OCI-LY1 (cell line): ENCODE measurements at regions not wholly inside any gene's neighbourhood (a gene's known extent, or its start where the extent isn't known, plus 50 kb on each side); places are given as distances from the start of the nearest gene placed in this dataset.

Experiments
- EZH2 ChIP-seq: fragments of 200-600 bp; sonication (generic), shearing (Covaris generic); IDR thresholded peaks from 2 replicates; pipeline ENCODE4 v1.8.0; 2017; ENCODE audit warnings: borderline replicate concordance, mixed run types, mild to moderate bottlenecking, antibody characterized with exemption, low read length, moderate library complexity, mixed read lengths
- TF ChIP-seq, protein P1 (sequence below): fragments of 200-600 bp; sonication (generic), shearing (Covaris generic); IDR thresholded peaks from 2 replicates; pipeline ENCODE4 v1.5.1; 2017; ENCODE audit warnings: mild to moderate bottlenecking, antibody characterized with exemption, low read length, moderate library complexity, mixed read lengths

DNA sequence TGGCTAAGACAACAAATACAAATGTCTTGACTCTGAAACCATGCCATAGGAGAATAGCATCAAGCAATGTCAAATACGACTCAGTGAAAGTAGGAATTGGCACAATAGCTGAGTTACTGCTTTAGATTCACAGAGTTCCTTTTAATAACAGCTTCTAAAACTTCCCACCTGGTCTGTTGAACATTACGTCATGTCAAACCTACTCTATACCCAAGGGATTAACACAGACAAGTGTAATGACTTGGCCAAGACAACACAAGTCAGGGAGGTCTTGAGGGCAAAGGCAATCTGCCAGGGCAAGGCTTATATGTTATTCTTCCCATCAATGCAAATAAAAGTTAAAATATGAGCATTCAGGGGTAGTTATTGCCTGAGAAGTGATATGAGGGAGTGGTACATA is 265.1 kb upstream of the PRDM1 start:
- TF ChIP-seq, protein P1, sequence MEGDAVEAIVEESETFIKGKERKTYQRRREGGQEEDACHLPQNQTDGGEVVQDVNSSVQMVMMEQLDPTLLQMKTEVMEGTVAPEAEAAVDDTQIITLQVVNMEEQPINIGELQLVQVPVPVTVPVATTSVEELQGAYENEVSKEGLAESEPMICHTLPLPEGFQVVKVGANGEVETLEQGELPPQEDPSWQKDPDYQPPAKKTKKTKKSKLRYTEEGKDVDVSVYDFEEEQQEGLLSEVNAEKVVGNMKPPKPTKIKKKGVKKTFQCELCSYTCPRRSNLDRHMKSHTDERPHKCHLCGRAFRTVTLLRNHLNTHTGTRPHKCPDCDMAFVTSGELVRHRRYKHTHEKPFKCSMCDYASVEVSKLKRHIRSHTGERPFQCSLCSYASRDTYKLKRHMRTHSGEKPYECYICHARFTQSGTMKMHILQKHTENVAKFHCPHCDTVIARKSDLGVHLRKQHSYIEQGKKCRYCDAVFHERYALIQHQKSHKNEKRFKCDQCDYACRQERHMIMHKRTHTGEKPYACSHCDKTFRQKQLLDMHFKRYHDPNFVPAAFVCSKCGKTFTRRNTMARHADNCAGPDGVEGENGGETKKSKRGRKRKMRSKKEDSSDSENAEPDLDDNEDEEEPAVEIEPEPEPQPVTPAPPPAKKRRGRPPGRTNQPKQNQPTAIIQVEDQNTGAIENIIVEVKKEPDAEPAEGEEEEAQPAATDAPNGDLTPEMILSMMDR, result no peak
- no peak for TF ChIP-seq EZH2
